Pancreas (tissue), 10 donors: ENCODE measurements at regions not wholly inside any gene's neighbourhood (a gene's known extent, or its start where the extent isn't known, plus 50 kb on each side); places are given as distances from the start of the nearest gene placed in this dataset.

ENCODE experiments used
- ATAC-seq, 4 donors: fragments of 200-7000 bp; cut with Tn5 transposase; one replicate each; pipeline versions ENCODE4 v1.8.0 to v1.9.1; 2020; ENCODE audit warnings: mild to moderate bottlenecking in 4 of 4, moderate library complexity in 4 of 4
- DNase-seq, 6 donors: peaks; one replicate each; pipeline ENCODE4 v3.0.0-alpha.2; 2020
- FAIRE-seq: peaks from 2 replicates; lab custom pipeline; 2012; peaks lifted over from hg19 to GRCh38; lab: Jason Lieb, UNC
- H3K27ac ChIP-seq, 4 donors: fragments of 200-600 bp; sonication (generic); 1 replicate in 3 of 4; 2 replicates in 1 of 4; pipeline versions ENCODE4 v1.5.0 to v1.8.0; 2020
- H3K27me3 ChIP-seq, 4 donors: fragments of 200-600 bp; one replicate each; pipeline ENCODE4 v1.8.0; 2021
- H3K36me3 ChIP-seq, 3 donors: fragments of 200-600 bp; sonication (generic) in 1 of 3; one replicate each; pipeline versions ENCODE4 v1.5.0 to v1.8.0; 2020 to 2021
- H3K4me1 ChIP-seq, 3 donors: fragments of 200-600 bp; one replicate each; pipeline ENCODE4 v1.8.0; 2021
- H3K4me3 ChIP-seq, 4 donors: fragments of 200-600 bp; sonication (generic) in 2 of 4; one replicate each; pipeline versions ENCODE4 v1.5.0 to v1.8.0; 2020 to 2021
- H3K9me3 ChIP-seq, 4 donors: fragments of 200-600 bp; one replicate each; pipeline ENCODE4 v1.8.0; 2021
- CTCF ChIP-seq, 4 donors: fragments of 200-600 bp; sonication (generic) in 3 of 4; IDR thresholded peaks; one replicate each; pipeline versions ENCODE4 v1.5.0 to v1.8.0; 2021; ENCODE audit warnings: antibody characterized with exemption in 4 of 4
- WGBS, 2 donors: extraction: QIAGEN DNeasy Blood & Tissue Kit; methylation state at CpG; one replicate each; pipeline ENCODE4 v1.1.7; 2013; 5-methylcytosine and 5-hydroxymethylcytosine counted together
- intact Hi-C, 3 donors: fragments of 100-400 bp; cut with DNase I; formaldehyde crosslinking; loops; one replicate each; pipeline versions ENCODE4 v1.11.1 to v1.14.2; 2022
- donor health status: healthy with polysubstance abuse.
- donor health status: DM: no; HTN: no; CAD: no; lungs with moderate emphysema.
- donor health status: DM: no; HTN: no; CAD: no.
- donor health status: control.
- donor health status: control.
- donor health status: Bipolar disorder and iron deficiency.
- donor health status: DM: yes; HTN: yes; CAD: no.
- donor health status: DM: no; HTN: no; CAD: no.
- donor health status: DM: no; HTN: no; CAD: no.
- donor health status: DM: yes; HTN: yes; CAD: no.

- no peak overlapping the region for H3K4me3 ChIP-seq
- no peaks in the 10 kb centered on the region for H3K36me3 ChIP-seq
- H3K4me1 ChIP-seq, result peaks cover 0 to 24% (median 16%) of the 10 kb centered on the region in 3 donors
- H3K27ac ChIP-seq, result no peak overlapping the region
- peak in 3 of 4 donors; percentile 70 to 82 (median 77) for ATAC-seq
- intact Hi-C loops, result no loop called here
- no peaks in the 10 kb centered on the region for H3K9me3 ChIP-seq
- 42 to 46% methylated on average over 4 of the region's 4 CpGs for WGBS, 2 donors
- no peaks in the 10 kb centered on the region for H3K27me3 ChIP-seq
- peak in 1 of 6 donors; percentile 24 for DNase-seq
- no peak for TF ChIP-seq CTCF (IDR thresholded peaks at IDR 0.05)
- FAIRE-seq, result no peak
Measured at GRCh38 chr3:167166594-167167253, 213.4 kb downstream of the ZBBX start.

- FAIRE-seq, result no peak
- H3K9me3 ChIP-seq, result no peaks in the 10 kb centered on the region
- DNase-seq, result no peak
- TF ChIP-seq CTCF (IDR thresholded peaks at IDR 0.05), result no peak
- H3K36me3 ChIP-seq, result no peaks in the 10 kb centered on the region
- peaks cover 0 to 24% (median 16%) of the 10 kb centered on the region in 3 donors for H3K4me1 ChIP-seq
- H3K27me3 ChIP-seq, result no peaks in the 10 kb centered on the region
- intact Hi-C loops, result no loop called here
- H3K27ac ChIP-seq, result no peak overlapping the region
- H3K4me3 ChIP-seq, result no peak overlapping the region
- peak in 2 of 4 donors; percentile 17 to 26 for ATAC-seq
Measured at GRCh38 chr3:167166012-167166411, 214.1 kb downstream of the ZBBX start.

GRCh38 chr3:167163580-167163979 is 216.5 kb downstream of the ZBBX start:
- intact Hi-C loops, result no loop called here
- peak in 2 of 4 donors; percentile 52 to 57 for ATAC-seq
- TF ChIP-seq CTCF (IDR thresholded peaks at IDR 0.05), result no peak

GRCh38 chr3:167162083-167162482 is 218.0 kb downstream of the ZBBX start:
- intact Hi-C loops, result no loop called here
- FAIRE-seq (no peak), ATAC-seq (no peak), DNase-seq (no peak)
- H3K36me3 ChIP-seq, result no peaks in the 10 kb centered on the region
- no peaks in the 10 kb centered on the region for H3K27me3 ChIP-seq
- WGBS, 2 donors, result 89 to 92% methylated on average over 1 of the region's 1 CpG
- H3K4me3 ChIP-seq, result no peak overlapping the region
- H3K27ac ChIP-seq, result no peak overlapping the region
- TF ChIP-seq CTCF (IDR thresholded peaks at IDR 0.05), result no peak
- peaks cover 0 to 22% (median 15%) of the 10 kb centered on the region in 3 donors for H3K4me1 ChIP-seq
- H3K9me3 ChIP-seq, result no peaks in the 10 kb centered on the region

More at GRCh38 chr3:167163580-167163979, 216.5 kb downstream of the ZBBX start:
- DNase-seq (no peak), FAIRE-seq (no peak)
- Histone ChIP-seq H3K27ac (no peak overlapping the region), H3K36me3 (no peaks in the 10 kb centered on the region), H3K4me3 (no peak overlapping the region), H3K9me3 (no peaks in the 10 kb centered on the region), H3K4me1 (peaks cover 0 to 24% (median 16%) of the 10 kb centered on the region in 3 donors), H3K27me3 (no peaks in the 10 kb centered on the region)
- WGBS, 2 donors, result 39 to 43% methylated on average over 3 of the region's 3 CpGs

GRCh38 chr3:167160781-167161180 is 219.3 kb downstream of the ZBBX start:
- no peak overlapping the region for H3K27ac ChIP-seq
- H3K36me3 ChIP-seq, result no peaks in the 10 kb centered on the region
- WGBS, 2 donors, result 73 to 82% methylated on average over 1 of the region's 1 CpG
- intact Hi-C loops, result no loop called here
- DNase-seq, result no peak
- no peak overlapping the region for H3K4me3 ChIP-seq
- H3K27me3 ChIP-seq, result no peaks in the 10 kb centered on the region
- no peaks in the 10 kb centered on the region for H3K9me3 ChIP-seq
- no peak for TF ChIP-seq CTCF (IDR thresholded peaks at IDR 0.05)
- no peak for ATAC-seq
- H3K4me1 ChIP-seq, result peaks cover 0 to 10% (median 2%) of the 10 kb centered on the region in 3 donors
- no peak for FAIRE-seq
